ENCODE measurements at regions not wholly inside any gene's neighbourhood (a gene's known extent, or its start where the extent isn't known, plus 50 kb on each side); places are given as distances from the start of the nearest gene placed in this dataset.

GRCh38 chr19:30103981-30104380 is 161.9 kb downstream of the URI1 start:
- H3K9me3 ChIP-seq: no peaks in the 10 kb centered on the region
- no peaks in the 10 kb centered on the region for H3K4me1 ChIP-seq
- no peak overlapping the region for H3K4me3 ChIP-seq
- ATAC-seq: no peak
- no peak for TF ChIP-seq POLR2A (IDR thresholded peaks at IDR 0.05)
- no peak for TF ChIP-seq CTCF (IDR thresholded peaks at IDR 0.05)
- no peak for TF ChIP-seq EP300 (IDR thresholded peaks at IDR 0.05)
- no peak for TF ChIP-seq POLR2AphosphoS5 (IDR thresholded peaks at IDR 0.05)
- WGBS, 2 donors (ENCODE audit: low coverage in 1 of 2): 66 to 74% methylated on average over 5 of the region's 7 CpGs
- no peaks in the 10 kb centered on the region for H3K36me3 ChIP-seq
- peaks cover 18% of the 10 kb centered on the region for H3K27me3 ChIP-seq
- H3K27ac ChIP-seq: no peak overlapping the region

GRCh38 chr19:30105316-30105715 is 163.3 kb downstream of the URI1 start:
- H3K27ac ChIP-seq: no peak overlapping the region
- H3K4me3 ChIP-seq: no peak overlapping the region
- H3K9me3 ChIP-seq: no peaks in the 10 kb centered on the region
- no peaks in the 10 kb centered on the region for H3K36me3 ChIP-seq
- no peaks in the 10 kb centered on the region for H3K4me1 ChIP-seq
- WGBS, 2 donors (ENCODE audit: low coverage in 1 of 2): 60 to 83% methylated on average over 1 to 2 of the region's 8 CpGs
- no peak for ATAC-seq
- H3K27me3 ChIP-seq: peaks cover 18% of the 10 kb centered on the region
- no peak for TF ChIP-seq POLR2AphosphoS5 (IDR thresholded peaks at IDR 0.05)
- no peak for TF ChIP-seq POLR2A (IDR thresholded peaks at IDR 0.05)
- no peak for TF ChIP-seq EP300 (IDR thresholded peaks at IDR 0.05)
- TF ChIP-seq CTCF (IDR thresholded peaks at IDR 0.05): no peak

GRCh38 chr19:30105727-30106126 is 163.7 kb downstream of the URI1 start:
- ATAC-seq: no peak
- Histone ChIP-seq H3K36me3 (no peaks in the 10 kb centered on the region), H3K4me3 (no peak overlapping the region), H3K27me3 (peaks cover 18% of the 10 kb centered on the region), H3K4me1 (no peaks in the 10 kb centered on the region), H3K9me3 (no peaks in the 10 kb centered on the region), H3K27ac (no peak overlapping the region)
- 78% methylated on average over 5 of the region's 6 CpGs; no CpG with 5 or more reads in 1 of the 2 donors for WGBS, 2 donors (ENCODE audit: low coverage in 1 of 2)
- TF ChIP-seq POLR2AphosphoS5 (IDR thresholded peaks at IDR 0.05): no peak
- TF ChIP-seq POLR2A (IDR thresholded peaks at IDR 0.05): no peak
- TF ChIP-seq CTCF (IDR thresholded peaks at IDR 0.05): no peak
- no peak for TF ChIP-seq EP300 (IDR thresholded peaks at IDR 0.05)

- H3K27ac ChIP-seq: no peak overlapping the region
- no peaks in the 10 kb centered on the region for H3K36me3 ChIP-seq
- H3K27me3 ChIP-seq: peaks cover 24% of the 10 kb centered on the region
- no peaks in the 10 kb centered on the region for H3K9me3 ChIP-seq
- H3K4me1 ChIP-seq: no peaks in the 10 kb centered on the region
- 66 to 77% methylated on average over 4 to 8 of the region's 11 CpGs for WGBS, 2 donors (ENCODE audit: low coverage in 1 of 2)
- no peak overlapping the region for H3K4me3 ChIP-seq
- no peak for TF ChIP-seq CTCF (IDR thresholded peaks at IDR 0.05)
- TF ChIP-seq EP300 (IDR thresholded peaks at IDR 0.05): no peak
- TF ChIP-seq POLR2AphosphoS5 (IDR thresholded peaks at IDR 0.05): no peak
- no peak for TF ChIP-seq POLR2A (IDR thresholded peaks at IDR 0.05)
- no peak for ATAC-seq
Observed at GRCh38 chr19:30106417-30107095, 164.5 kb downstream of the URI1 start.

GRCh38 chr19:30107251-30107650 is 165.2 kb downstream of the URI1 start:
- Histone ChIP-seq H3K36me3 (no peaks in the 10 kb centered on the region), H3K9me3 (no peaks in the 10 kb centered on the region), H3K4me1 (no peaks in the 10 kb centered on the region), H3K27me3 (peaks cover 31% of the 10 kb centered on the region), H3K27ac (no peak overlapping the region), H3K4me3 (no peak overlapping the region)
- ATAC-seq: no peak
- TF ChIP-seq EP300 (IDR thresholded peaks at IDR 0.05) (no peak), CTCF (IDR thresholded peaks at IDR 0.05) (no peak), POLR2A (IDR thresholded peaks at IDR 0.05) (no peak), POLR2AphosphoS5 (IDR thresholded peaks at IDR 0.05) (no peak)
- WGBS, 2 donors (ENCODE audit: low coverage in 1 of 2): 14 to 80% methylated on average over 1 of the region's 12 CpGs

Data from gastroesophageal sphincter (tissue), 4 donors.